ENCODE measurements at regions not wholly inside any gene's neighbourhood (a gene's known extent, or its start where the extent isn't known, plus 50 kb on each side); places are given as distances from the start of the nearest gene placed in this dataset.

DNA sequence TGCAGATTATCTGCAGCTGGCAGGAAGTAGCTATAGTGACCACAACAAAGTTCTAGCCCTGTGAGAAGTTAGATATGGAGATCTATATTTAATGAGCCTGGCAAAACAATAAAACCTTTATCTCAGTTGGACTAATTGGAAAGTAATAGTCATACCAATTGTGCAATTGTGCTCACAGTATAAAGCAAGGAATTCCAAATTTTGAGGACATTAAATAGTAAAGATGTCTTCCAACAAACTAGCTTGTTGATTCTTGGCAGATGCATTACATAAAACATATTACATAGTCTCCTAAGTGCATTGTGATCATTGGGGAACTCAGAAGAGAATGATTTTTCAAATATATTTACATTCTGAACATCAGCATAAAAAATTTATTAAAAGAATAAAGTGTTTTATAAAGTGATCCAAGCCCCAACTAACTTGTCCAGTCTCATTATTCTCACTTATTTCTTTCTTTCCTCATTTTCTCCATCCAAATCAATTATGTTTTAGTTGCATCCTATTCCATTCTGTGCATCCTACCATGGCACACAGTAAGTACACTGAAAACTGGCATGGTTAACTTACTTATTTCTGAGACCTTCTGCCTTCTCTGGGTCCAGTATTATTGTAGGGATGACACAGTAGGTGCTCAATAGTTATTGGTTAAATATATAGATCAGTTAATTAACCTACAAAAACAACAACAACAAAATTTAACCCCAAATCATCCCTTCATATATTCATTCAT, 977.2 kb upstream of the NUDT12 start:
- TF ChIP-seq, protein P1, sequence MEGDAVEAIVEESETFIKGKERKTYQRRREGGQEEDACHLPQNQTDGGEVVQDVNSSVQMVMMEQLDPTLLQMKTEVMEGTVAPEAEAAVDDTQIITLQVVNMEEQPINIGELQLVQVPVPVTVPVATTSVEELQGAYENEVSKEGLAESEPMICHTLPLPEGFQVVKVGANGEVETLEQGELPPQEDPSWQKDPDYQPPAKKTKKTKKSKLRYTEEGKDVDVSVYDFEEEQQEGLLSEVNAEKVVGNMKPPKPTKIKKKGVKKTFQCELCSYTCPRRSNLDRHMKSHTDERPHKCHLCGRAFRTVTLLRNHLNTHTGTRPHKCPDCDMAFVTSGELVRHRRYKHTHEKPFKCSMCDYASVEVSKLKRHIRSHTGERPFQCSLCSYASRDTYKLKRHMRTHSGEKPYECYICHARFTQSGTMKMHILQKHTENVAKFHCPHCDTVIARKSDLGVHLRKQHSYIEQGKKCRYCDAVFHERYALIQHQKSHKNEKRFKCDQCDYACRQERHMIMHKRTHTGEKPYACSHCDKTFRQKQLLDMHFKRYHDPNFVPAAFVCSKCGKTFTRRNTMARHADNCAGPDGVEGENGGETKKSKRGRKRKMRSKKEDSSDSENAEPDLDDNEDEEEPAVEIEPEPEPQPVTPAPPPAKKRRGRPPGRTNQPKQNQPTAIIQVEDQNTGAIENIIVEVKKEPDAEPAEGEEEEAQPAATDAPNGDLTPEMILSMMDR (IDR thresholded peaks at IDR 0.05; ENCODE audit: low read length) = no peak
- no peak for TF ChIP-seq EZH2 (IDR thresholded peaks at IDR 0.05; ENCODE audit: borderline replicate concordance, low read length)
- no peak overlapping the region for H3K4me2 ChIP-seq (ENCODE audit: low read length)

DNA sequence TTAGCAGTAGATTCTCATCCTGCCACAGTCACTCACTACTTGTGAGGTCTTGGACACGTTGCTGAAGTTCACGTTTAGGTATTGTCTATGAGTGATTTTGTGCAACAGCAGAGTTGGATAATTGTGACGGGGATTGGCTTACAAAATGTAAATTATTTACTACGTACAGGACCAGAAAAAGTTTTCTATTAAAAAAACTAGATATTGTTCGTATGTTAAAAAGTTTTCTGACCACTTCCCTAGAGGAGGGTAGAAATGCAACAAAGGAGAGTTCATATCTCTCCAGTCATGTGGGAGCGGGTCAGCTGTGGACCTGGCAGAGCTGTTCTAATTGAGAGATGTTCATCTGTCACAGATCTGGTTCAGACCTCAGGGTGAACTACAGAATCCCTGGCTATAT, 976.1 kb upstream of the NUDT12 start:
- no peaks in the 10 kb centered on the region for H3K9me3 ChIP-seq (ENCODE audit: low read length)
- no peak for TF ChIP-seq EZH2 (IDR thresholded peaks at IDR 0.05; ENCODE audit: borderline replicate concordance, low read length)
- TF ChIP-seq, protein P1 (IDR thresholded peaks at IDR 0.05; ENCODE audit: low read length) = no peak
- H3F3A ChIP-seq (ENCODE audit: insufficient read depth, low read length) = no peaks in the 10 kb centered on the region
- no peaks in the 10 kb centered on the region for H3K36me3 ChIP-seq (ENCODE audit: insufficient read depth, low read length)
- H3K9ac ChIP-seq (ENCODE audit: low read length) = no peak overlapping the region
- no peak overlapping the region for H3K4me2 ChIP-seq (ENCODE audit: low read length)
- H3K79me2 ChIP-seq (ENCODE audit: insufficient read depth, low read length) = no peaks in the 10 kb centered on the region
- no peaks in the 10 kb centered on the region for H4K20me1 ChIP-seq (ENCODE audit: insufficient read depth, low read length)
- no peak overlapping the region for H3K27ac ChIP-seq (ENCODE audit: low read depth, low read length, poor library complexity, severe bottlenecking)
- no peak overlapping the region for H3K4me3 ChIP-seq (ENCODE audit: low read depth, low read length, poor library complexity, severe bottlenecking)
- H3K9me2 ChIP-seq (ENCODE audit: low read depth, low read length) = no peaks in the 10 kb centered on the region
- no peak overlapping the region for H2AFZ ChIP-seq (ENCODE audit: low read length)
- H3K4me1 ChIP-seq (ENCODE audit: insufficient read depth, low read length, severe bottlenecking) = no peaks in the 10 kb centered on the region
- H3K27me3 ChIP-seq (ENCODE audit: insufficient read depth, low read length) = no peaks in the 10 kb centered on the region

More for the DNA sequence above, 977.2 kb upstream of the NUDT12 start:
- no peaks in the 10 kb centered on the region for H3K9me3 ChIP-seq (ENCODE audit: low read length)
- H3K9ac ChIP-seq (ENCODE audit: low read length) = no peak overlapping the region
- no peaks in the 10 kb centered on the region for H3K79me2 ChIP-seq (ENCODE audit: insufficient read depth, low read length)
- H3K4me1 ChIP-seq (ENCODE audit: insufficient read depth, low read length, severe bottlenecking) = no peaks in the 10 kb centered on the region
- no peaks in the 10 kb centered on the region for H3F3A ChIP-seq (ENCODE audit: insufficient read depth, low read length)
- H3K4me3 ChIP-seq (ENCODE audit: low read depth, low read length, poor library complexity, severe bottlenecking) = no peak overlapping the region
- H3K36me3 ChIP-seq (ENCODE audit: insufficient read depth, low read length) = no peaks in the 10 kb centered on the region
- no peaks in the 10 kb centered on the region for H4K20me1 ChIP-seq (ENCODE audit: insufficient read depth, low read length)
- H3K27ac ChIP-seq (ENCODE audit: low read depth, low read length, poor library complexity, severe bottlenecking) = no peak overlapping the region
- H3K9me2 ChIP-seq (ENCODE audit: low read depth, low read length) = no peaks in the 10 kb centered on the region
- H3K27me3 ChIP-seq (ENCODE audit: insufficient read depth, low read length) = no peaks in the 10 kb centered on the region
- no peak overlapping the region for H2AFZ ChIP-seq (ENCODE audit: low read length)

DNA sequence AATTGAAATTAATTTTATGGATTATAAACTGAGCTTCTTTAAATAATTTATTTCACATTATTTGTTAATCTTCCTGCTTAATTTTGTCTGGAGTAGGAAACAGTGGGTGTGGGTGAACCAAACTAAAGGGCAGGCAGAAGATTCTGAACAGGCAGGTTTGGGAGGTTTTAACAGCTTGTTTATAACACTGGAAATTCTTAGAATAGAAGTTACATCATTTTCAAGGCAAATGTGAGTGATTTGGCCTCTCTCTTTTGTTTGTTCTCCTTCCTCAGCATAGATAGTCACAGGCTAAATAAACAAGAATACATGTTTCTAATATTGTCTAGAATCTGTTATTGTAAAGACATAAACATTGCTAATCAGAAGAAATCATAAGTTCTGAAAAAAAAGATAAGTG, 970.9 kb upstream of the NUDT12 start:
- H3F3A ChIP-seq (ENCODE audit: insufficient read depth, low read length) = no peaks in the 10 kb centered on the region
- H3K9me3 ChIP-seq (ENCODE audit: low read length) = no peaks in the 10 kb centered on the region
- no peak overlapping the region for H2AFZ ChIP-seq (ENCODE audit: low read length)
- no peaks in the 10 kb centered on the region for H3K79me2 ChIP-seq (ENCODE audit: insufficient read depth, low read length)
- no peaks in the 10 kb centered on the region for H4K20me1 ChIP-seq (ENCODE audit: insufficient read depth, low read length)
- no peak overlapping the region for H3K27ac ChIP-seq (ENCODE audit: low read depth, low read length, poor library complexity, severe bottlenecking)
- H3K36me3 ChIP-seq (ENCODE audit: insufficient read depth, low read length) = no peaks in the 10 kb centered on the region
- no peak overlapping the region for H3K4me3 ChIP-seq (ENCODE audit: low read depth, low read length, poor library complexity, severe bottlenecking)
- H3K27me3 ChIP-seq (ENCODE audit: insufficient read depth, low read length) = no peaks in the 10 kb centered on the region
- TF ChIP-seq, protein P1 (IDR thresholded peaks at IDR 0.05; ENCODE audit: low read length) = no peak
- no peak for TF ChIP-seq EZH2 (IDR thresholded peaks at IDR 0.05; ENCODE audit: borderline replicate concordance, low read length)
- no peak overlapping the region for H3K4me2 ChIP-seq (ENCODE audit: low read length)
- no peaks in the 10 kb centered on the region for H3K9me2 ChIP-seq (ENCODE audit: low read depth, low read length)
- H3K4me1 ChIP-seq (ENCODE audit: insufficient read depth, low read length, severe bottlenecking) = no peaks in the 10 kb centered on the region
- H3K9ac ChIP-seq (ENCODE audit: low read length) = no peak overlapping the region
